Neuronal stem cell (in vitro differentiated cells): ENCODE measurements at regions not wholly inside any gene's neighbourhood (a gene's known extent, or its start where the extent isn't known, plus 50 kb on each side); places are given as distances from the start of the nearest gene placed in this dataset.

Experiments
- DNase-seq: peaks from one replicate; pipeline ENCODE4 v3.0.0-alpha.2; 2013; ENCODE audit warnings: low spot score
- H2AFZ ChIP-seq: one replicate; pipeline ENCODE4 v1.6.1; 2013; ENCODE audit warnings: mild to moderate bottlenecking, low read length, inconsistent platforms
- H2AK5ac ChIP-seq: 2 replicates; pipeline ENCODE4 v1.6.1; 2013; ENCODE audit warnings: low read depth, mild to moderate bottlenecking, inconsistent platforms, low read length, moderate library complexity, mixed read lengths
- H2BK120ac ChIP-seq: 2 replicates; pipeline ENCODE4 v1.6.1; 2013; ENCODE audit warnings: low read depth, mild to moderate bottlenecking, inconsistent platforms, low read length, moderate library complexity, mixed read lengths
- H2BK12ac ChIP-seq: one replicate; pipeline ENCODE4 v1.6.1; 2013; ENCODE audit warnings: low read length, inconsistent platforms
- H2BK15ac ChIP-seq: 2 replicates; pipeline ENCODE4 v1.6.1; 2013; ENCODE audit warnings: mild to moderate bottlenecking, low read length, inconsistent platforms, mixed read lengths
- H2BK5ac ChIP-seq: one replicate; pipeline ENCODE4 v1.6.1; 2013; ENCODE audit warnings: inconsistent platforms, mild to moderate bottlenecking, low read length, moderate library complexity
- H3K14ac ChIP-seq: one replicate; pipeline ENCODE4 v1.6.1; 2013; ENCODE audit warnings: low read length, inconsistent platforms
- H3K18ac ChIP-seq: 2 replicates; pipeline ENCODE4 v1.6.1; 2013; ENCODE audit warnings: low read length, inconsistent platforms
- H3K23ac ChIP-seq: 2 replicates; pipeline ENCODE4 v1.6.1; 2013; ENCODE audit warnings: low read depth, mild to moderate bottlenecking, mixed read lengths, low read length, inconsistent platforms; ENCODE audit not compliant: poor library complexity
- H3K27ac ChIP-seq: replicated peaks from 3 replicates; pipeline ENCODE4 v1.5.1; 2013; ENCODE audit warnings: low read length, inconsistent platforms
- H3K27me3 ChIP-seq, 3 experiments: 2 replicates each; pipeline ENCODE4 v1.6.1; 2013; ENCODE audit warnings: low read length in 3 of 3, mild to moderate bottlenecking in 2 of 3, inconsistent platforms in 1 of 3, low read depth in 1 of 3, mixed read lengths in 1 of 3, moderate library complexity in 1 of 3; ENCODE audit not compliant: control insufficient read depth in 3 of 3, insufficient read depth in 3 of 3
- H3K36me3 ChIP-seq, 2 donors: replicated peaks in 1 of 2; 2 replicates each; pipeline ENCODE4 v1.6.1; 2013; ENCODE audit warnings: low read length in 2 of 2; ENCODE audit not compliant: control insufficient read depth in 2 of 2, insufficient read depth in 2 of 2
- H3K4ac ChIP-seq: 2 replicates; pipeline ENCODE4 v1.6.1; 2013; ENCODE audit warnings: inconsistent platforms, mild to moderate bottlenecking, low read length, moderate library complexity
- H3K4me1 ChIP-seq, 2 donors: 1 replicate in 1 of 2; 2 replicates in 1 of 2; pipeline ENCODE4 v1.6.1; 2013; ENCODE audit warnings: low read length in 2 of 2, low read depth in 1 of 2; ENCODE audit not compliant: control insufficient read depth in 2 of 2, insufficient read depth in 1 of 2
- H3K4me2 ChIP-seq: one replicate; pipeline ENCODE4 v1.6.1; 2013; ENCODE audit warnings: mild to moderate bottlenecking, low read length, inconsistent platforms; ENCODE audit not compliant: insufficient read depth, poor library complexity, severe bottlenecking
- H3K4me3 ChIP-seq, 2 donors: 2 replicates each; pipeline ENCODE4 v1.5.1; 2013; ENCODE audit warnings: low read length in 2 of 2, mild to moderate bottlenecking in 2 of 2, inconsistent platforms in 1 of 2, moderate library complexity in 1 of 2
- H3K79me1 ChIP-seq: one replicate; pipeline ENCODE4 v1.6.1; 2013; ENCODE audit warnings: low read depth, mild to moderate bottlenecking, inconsistent platforms, low read length, moderate library complexity
- H3K9ac ChIP-seq: one replicate; pipeline ENCODE4 v1.6.1; 2013; ENCODE audit warnings: mild to moderate bottlenecking, low read depth, low read length, inconsistent platforms; ENCODE audit not compliant: poor library complexity
- H3K9me3 ChIP-seq, 2 donors: replicated peaks in 1 of 2; 2 replicates each; pipeline versions ENCODE3 to v1.6.1; 2013; ENCODE audit warnings: low read length in 2 of 2, mild to moderate bottlenecking in 2 of 2, inconsistent platforms in 1 of 2, low read depth in 1 of 2, mixed read lengths in 1 of 2, moderate library complexity in 1 of 2; ENCODE audit not compliant: control insufficient read depth in 2 of 2, insufficient read depth in 1 of 2
- H4K8ac ChIP-seq: one replicate; pipeline ENCODE4 v1.6.1; 2013; ENCODE audit warnings: low read depth, mild to moderate bottlenecking, inconsistent platforms, low read length, moderate library complexity
- H4K91ac ChIP-seq: one replicate; pipeline ENCODE4 v1.6.1; 2013; ENCODE audit warnings: low read length, low read depth, mild to moderate bottlenecking, inconsistent platforms; ENCODE audit not compliant: poor library complexity
- WGBS, 2 donors: extraction: QIAGEN DNeasy Blood & Tissue Kit; methylation state at CpG; one replicate each; pipeline ENCODE4 v1.1.7; 2013; ENCODE audit warnings: missing lambda C conversion rate in 2 of 2, mixed read lengths in 1 of 2; ENCODE audit not compliant: insufficient read length in 2 of 2, insufficient replicate concordance in 1 of 2; ENCODE audit errors: extremely low coverage in 2 of 2; 5-methylcytosine and 5-hydroxymethylcytosine counted together

GRCh38 chr16:35737076-35737475 is 2277.7 kb downstream of the TP53TG3F start:
- Histone ChIP-seq H3K9me3 (peaks cover 0 to 35% of the 10 kb centered on the region in 2 donors), H3K4me2 (no peak overlapping the region), H2BK5ac (no peak overlapping the region), H3K14ac (no peak overlapping the region), H3K9ac (no peak overlapping the region), H3K4ac (no peak overlapping the region), H3K18ac (no peak overlapping the region), H3K79me1 (peaks cover 1% of the 10 kb centered on the region), H3K27me3 (no peaks in the 10 kb centered on the region), H3K23ac (no peak overlapping the region), H3K4me3 (no peak overlapping the region), H4K91ac (no peak overlapping the region), H2AK5ac (no peak overlapping the region), H2BK120ac (no peak overlapping the region), H4K8ac (no peak overlapping the region), H3K36me3 (no peaks in the 10 kb centered on the region), H2BK12ac (no peak overlapping the region), H3K27ac (no peak overlapping the region), H2AFZ (no peak overlapping the region), H2BK15ac (no peak overlapping the region), H3K4me1 (no peaks in the 10 kb centered on the region)
- WGBS, 2 donors = no CpG with 5 or more reads among the region's 3 CpGs
- no peak for DNase-seq

- H2AFZ ChIP-seq = no peak overlapping the region
- H4K91ac ChIP-seq = no peak overlapping the region
- H3K4ac ChIP-seq = no peak overlapping the region
- H3K4me3 ChIP-seq = no peak overlapping the region
- no peak overlapping the region for H2AK5ac ChIP-seq
- no peak overlapping the region for H3K9ac ChIP-seq
- no peak for DNase-seq
- H2BK15ac ChIP-seq = no peak overlapping the region
- H4K8ac ChIP-seq = no peak overlapping the region
- no peak overlapping the region for H3K4me2 ChIP-seq
- no CpG with 5 or more reads among the region's 4 CpGs for WGBS, 2 donors
- no peak overlapping the region for H3K18ac ChIP-seq
- H2BK5ac ChIP-seq = no peak overlapping the region
- H3K36me3 ChIP-seq = no peaks in the 10 kb centered on the region
- no peak overlapping the region for H3K23ac ChIP-seq
- no peak overlapping the region for H2BK120ac ChIP-seq
- H3K27me3 ChIP-seq = no peaks in the 10 kb centered on the region
- no peaks in the 10 kb centered on the region for H3K4me1 ChIP-seq
- peaks cover 0 to 28% of the 10 kb centered on the region in 2 donors for H3K9me3 ChIP-seq
- H2BK12ac ChIP-seq = no peak overlapping the region
- no peak overlapping the region for H3K27ac ChIP-seq
- H3K14ac ChIP-seq = no peak overlapping the region
- no peaks in the 10 kb centered on the region for H3K79me1 ChIP-seq
Measured at GRCh38 chr16:35741546-35741945, 2282.1 kb downstream of the TP53TG3F start.

DNA sequence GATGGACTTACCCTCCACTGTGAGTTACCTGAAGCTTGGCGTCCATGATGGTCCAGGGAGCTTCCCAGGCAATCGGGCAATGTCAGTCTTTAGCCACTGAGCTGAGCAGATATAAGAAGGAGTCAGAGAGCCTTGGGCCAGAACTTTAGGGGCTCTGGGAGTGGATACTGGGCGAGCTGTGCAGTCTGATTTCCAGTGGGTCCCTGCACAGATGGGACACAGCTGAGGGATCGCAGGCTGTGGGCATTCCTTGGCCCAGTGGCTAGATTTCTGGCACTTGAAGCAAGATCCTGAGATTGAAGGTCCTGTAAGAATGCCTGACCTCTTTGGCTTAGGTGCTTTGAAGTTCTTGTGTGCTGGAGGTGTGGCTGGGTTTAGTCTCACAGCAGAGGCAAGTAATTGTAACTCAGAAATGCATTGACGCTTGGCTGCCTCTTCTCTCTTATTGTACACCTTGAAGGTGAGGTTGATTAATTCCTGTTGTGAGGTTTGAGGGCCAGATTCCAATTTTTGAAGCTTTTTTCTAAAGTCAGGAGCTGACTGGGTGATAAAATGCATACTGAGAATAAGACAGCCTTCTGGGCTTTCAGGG is 2283.8 kb downstream of the TP53TG3F start:
- Histone ChIP-seq H2BK120ac (no peak overlapping the region), H4K91ac (no peak overlapping the region), H3K27me3 (no peaks in the 10 kb centered on the region), H3K23ac (no peak overlapping the region), H4K8ac (no peak overlapping the region), H3K4ac (no peak overlapping the region), H3K14ac (no peak overlapping the region), H3K9ac (no peak overlapping the region), H2BK15ac (no peak overlapping the region), H2AK5ac (no peak overlapping the region), H3K4me1 (no peaks in the 10 kb centered on the region), H3K4me2 (no peak overlapping the region), H2BK5ac (no peak overlapping the region), H3K18ac (no peak overlapping the region), H3K4me3 (no peak overlapping the region), H3K36me3 (no peaks in the 10 kb centered on the region), H2AFZ (no peak overlapping the region), H3K27ac (no peak overlapping the region), H3K9me3 (peaks cover 0 to 36% of the 10 kb centered on the region in 2 donors), H3K79me1 (peaks cover 2% of the 10 kb centered on the region), H2BK12ac (no peak overlapping the region)
- WGBS, 2 donors = no CpG with 5 or more reads among the region's 5 CpGs
- DNase-seq = no peak

DNA sequence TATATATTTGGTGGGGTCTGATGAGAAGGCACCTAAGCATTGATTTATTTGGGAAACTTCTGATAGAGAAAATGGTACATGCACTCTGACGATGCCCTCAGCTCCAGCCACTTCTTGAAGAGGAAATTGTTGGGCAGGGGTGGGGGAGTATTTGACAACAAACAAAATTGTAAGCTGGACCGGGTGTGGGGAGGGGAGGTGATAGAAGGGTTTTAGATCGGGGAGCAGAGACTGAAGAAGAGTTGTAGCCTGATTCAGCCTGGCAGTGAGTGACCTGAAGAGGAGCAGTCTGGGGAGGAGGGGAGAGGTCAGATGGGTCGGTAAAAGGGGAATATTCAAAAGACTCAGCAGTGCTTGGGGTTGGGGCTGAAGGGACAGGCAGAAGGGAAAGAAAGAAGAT is 2284.7 kb downstream of the TP53TG3F start:
- Histone ChIP-seq H2BK12ac (no peak overlapping the region), H3K9me3 (peaks cover 0 to 35% of the 10 kb centered on the region in 2 donors), H3K79me1 (peaks cover 2% of the 10 kb centered on the region), H2BK120ac (no peak overlapping the region), H3K27ac (no peak overlapping the region), H3K4me3 (no peak overlapping the region), H2BK15ac (no peak overlapping the region), H3K14ac (no peak overlapping the region), H2AK5ac (no peak overlapping the region), H4K8ac (no peak overlapping the region), H2AFZ (no peak overlapping the region), H3K9ac (no peak overlapping the region), H3K27me3 (no peaks in the 10 kb centered on the region), H3K23ac (no peak overlapping the region), H3K18ac (no peak overlapping the region), H3K4ac (no peak overlapping the region), H3K36me3 (no peaks in the 10 kb centered on the region), H2BK5ac (no peak overlapping the region), H3K4me1 (no peaks in the 10 kb centered on the region), H4K91ac (no peak overlapping the region), H3K4me2 (no peak overlapping the region)
- DNase-seq = no peak
- no CpG with 5 or more reads among the region's 4 CpGs for WGBS, 2 donors
